ENCODE measurements at regions not wholly inside any gene's neighbourhood (a gene's known extent, or its start where the extent isn't known, plus 50 kb on each side); places are given as distances from the start of the nearest gene placed in this dataset.
"Not testable (repeated sequence)": the region's sequence is repeated elsewhere in the genome, so short reads cannot be mapped to it uniquely, and the experiment has no call there.

GRCh38 chrX:39245024-39245423, 443.8 kb downstream of the MID1IP1 start:
- DNase-seq: no peak

- no peak for DNase-seq
These were observed 446.3 kb downstream of the MID1IP1 start for GRCh38 chrX:39247536-39247935.

DNA sequence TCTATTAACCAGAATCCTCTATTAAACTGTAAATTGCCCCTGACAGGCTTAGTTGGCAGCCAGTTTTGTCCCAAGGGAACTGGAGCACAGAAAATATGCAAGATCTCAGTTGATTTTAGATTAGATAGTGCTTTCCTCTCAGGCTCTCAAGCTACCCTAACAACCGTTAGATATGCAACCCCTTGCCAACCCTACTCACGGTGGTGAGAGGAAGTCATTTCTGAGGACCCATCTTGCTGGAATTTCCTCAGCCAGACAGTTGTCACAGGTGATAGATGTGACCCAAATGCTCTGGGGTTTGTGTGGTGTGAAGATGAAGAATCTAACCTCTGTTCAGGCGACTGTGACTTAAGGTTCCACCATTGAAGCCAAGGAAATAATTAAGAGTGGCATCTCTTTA, 447.1 kb downstream of the MID1IP1 start:
- DNase-seq: no peak

- DNase-seq: no peak
These were observed 448.7 kb downstream of the MID1IP1 start for GRCh38 chrX:39249999-39250398.

GRCh38 chrX:39251995-39252394, 450.7 kb downstream of the MID1IP1 start:
- no peak for DNase-seq

DNA sequence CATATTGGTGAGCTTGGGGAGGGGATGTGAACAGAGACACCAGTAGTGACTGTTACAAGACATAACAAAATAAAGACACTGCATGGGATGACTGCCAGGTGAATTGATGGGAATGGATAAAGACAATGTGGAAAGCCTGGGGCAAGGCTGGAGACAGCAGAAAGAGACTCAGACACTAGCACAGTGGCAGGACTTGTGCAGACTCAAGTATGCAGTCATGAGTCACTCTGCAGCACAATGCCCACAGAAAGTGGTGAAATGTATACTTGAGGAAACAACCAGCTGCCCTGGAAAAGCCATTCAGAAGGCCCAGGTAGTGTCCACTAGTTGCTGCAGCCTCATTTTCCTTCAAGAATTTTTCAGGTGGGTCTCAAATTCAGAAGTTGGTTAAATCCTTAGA, 452.3 kb downstream of the MID1IP1 start:
- DNase-seq: no peak

DNA sequence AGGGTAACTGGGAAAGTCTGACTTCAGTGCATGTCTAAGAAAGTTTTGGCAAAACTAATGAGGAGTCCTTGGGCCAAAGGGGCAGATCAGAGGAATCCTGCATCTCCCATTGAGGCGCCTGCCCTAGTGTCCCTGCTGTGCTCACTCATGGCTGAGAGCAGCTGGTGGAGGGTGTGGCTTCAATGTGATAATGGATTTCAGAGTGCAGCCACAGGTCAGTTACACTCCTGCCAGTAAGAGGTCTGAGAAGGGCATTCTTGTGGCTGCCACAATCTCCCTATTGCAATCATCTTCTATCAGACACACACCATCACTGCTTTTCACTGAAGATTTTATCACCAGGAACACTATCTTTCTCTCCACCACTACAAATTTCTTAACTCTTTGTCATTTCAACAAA, 457.1 kb downstream of the MID1IP1 start:
- DNase-seq: no peak

DNA sequence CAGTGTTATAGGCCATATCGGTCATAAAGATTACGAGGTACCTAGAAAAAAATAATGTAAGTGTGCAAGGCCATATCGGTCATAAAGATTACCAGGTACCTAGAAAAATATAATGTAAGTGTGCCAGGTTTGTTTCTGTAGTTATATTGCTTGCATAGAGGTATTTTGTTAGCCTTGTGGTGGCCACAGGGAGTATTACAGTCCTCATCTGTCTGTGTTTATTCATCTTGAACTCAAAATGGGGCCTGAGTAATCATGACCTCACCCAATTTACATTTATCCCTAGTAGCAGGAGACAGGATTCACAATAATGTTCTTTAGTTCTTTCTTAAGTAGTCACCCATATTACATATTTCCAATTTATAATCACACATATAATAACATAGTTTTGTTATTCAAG, 459.7 kb downstream of the MID1IP1 start:
- DNase-seq: no peak

- DNase-seq: no peak
These were observed 460.3 kb downstream of the MID1IP1 start for GRCh38 chrX:39261446-39262147.

DNA sequence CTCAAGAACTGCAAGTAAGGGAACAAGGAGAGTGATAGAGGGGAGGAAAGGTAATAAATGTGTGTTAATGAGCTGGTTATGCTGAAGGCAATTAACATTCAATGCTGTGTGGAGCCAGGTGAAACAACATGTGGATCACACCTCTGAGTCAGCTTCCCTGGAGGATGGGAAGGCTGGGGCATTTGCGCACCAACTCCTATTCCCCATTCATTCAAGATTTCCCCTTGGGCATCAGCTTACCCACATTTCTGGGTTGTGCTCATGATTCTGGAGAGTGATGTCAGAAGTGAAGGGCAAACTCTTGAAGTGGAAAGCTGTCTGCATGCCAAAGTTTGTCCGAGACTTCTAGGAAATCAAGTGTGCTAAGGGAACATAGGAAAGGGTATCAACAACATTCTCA, 461.4 kb downstream of the MID1IP1 start:
- no peak for DNase-seq

DNA sequence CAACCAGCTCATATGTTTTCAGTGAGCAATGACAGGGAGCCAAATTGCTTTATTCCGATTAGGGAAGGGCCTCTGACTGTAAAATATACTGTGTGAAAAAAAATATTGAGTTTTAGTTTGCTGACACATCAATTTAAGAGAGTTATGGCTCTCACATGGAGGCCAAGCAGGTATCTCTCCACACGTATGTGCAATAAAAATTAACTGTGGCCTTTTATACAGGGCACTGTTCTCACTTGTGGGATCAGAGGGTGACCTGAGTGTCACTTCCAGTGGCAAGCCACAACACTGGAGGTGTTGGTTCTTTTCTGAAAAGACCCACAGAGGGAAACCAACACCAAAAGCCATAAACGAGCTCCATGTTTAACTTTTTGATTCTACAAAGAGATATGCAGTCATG, 462.8 kb downstream of the MID1IP1 start:
- no peak for DNase-seq

DNA sequence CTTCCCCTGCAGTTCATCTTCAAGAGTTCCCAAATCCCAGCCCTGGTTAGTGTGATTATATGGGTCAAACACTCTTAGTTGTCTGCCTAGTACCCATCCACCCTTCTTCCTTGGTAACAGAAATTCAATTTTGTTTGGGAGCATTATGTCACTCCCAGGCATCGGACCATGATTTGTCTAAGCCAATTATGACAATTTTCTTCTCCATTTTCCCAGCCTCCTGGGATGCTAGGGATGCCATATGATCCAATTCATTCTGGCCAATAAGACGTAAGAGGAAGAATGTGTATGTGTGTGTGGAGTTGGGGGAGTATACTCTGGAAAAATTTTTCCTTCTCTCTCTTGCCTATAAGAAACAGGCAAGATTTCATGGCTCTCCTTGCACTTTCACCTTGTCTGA, 465.9 kb downstream of the MID1IP1 start:
- DNase-seq: no peak

DNA sequence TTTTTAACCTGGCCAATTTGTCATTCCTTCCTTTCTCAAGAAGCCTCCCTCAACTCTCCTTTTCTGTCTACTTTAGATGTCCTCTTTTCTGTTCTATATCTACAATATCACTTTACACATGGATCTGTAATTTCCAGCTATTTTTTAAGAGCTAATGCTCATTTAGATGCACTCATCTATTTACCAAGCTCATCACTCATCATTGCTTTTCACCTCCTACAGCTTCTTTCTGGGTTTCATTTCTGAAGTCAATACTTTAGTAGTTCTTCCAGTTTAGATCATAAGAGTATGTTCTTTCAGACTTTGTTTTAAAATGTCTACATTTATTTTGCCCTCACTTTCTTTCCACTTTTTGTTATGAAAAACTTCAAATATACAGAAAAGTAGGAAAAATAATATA, 466.9 kb downstream of the MID1IP1 start:
- no peak for DNase-seq

GRCh38 chrX:39275500-39276068, 474.3 kb downstream of the MID1IP1 start:
- no peak for DNase-seq

DNA sequence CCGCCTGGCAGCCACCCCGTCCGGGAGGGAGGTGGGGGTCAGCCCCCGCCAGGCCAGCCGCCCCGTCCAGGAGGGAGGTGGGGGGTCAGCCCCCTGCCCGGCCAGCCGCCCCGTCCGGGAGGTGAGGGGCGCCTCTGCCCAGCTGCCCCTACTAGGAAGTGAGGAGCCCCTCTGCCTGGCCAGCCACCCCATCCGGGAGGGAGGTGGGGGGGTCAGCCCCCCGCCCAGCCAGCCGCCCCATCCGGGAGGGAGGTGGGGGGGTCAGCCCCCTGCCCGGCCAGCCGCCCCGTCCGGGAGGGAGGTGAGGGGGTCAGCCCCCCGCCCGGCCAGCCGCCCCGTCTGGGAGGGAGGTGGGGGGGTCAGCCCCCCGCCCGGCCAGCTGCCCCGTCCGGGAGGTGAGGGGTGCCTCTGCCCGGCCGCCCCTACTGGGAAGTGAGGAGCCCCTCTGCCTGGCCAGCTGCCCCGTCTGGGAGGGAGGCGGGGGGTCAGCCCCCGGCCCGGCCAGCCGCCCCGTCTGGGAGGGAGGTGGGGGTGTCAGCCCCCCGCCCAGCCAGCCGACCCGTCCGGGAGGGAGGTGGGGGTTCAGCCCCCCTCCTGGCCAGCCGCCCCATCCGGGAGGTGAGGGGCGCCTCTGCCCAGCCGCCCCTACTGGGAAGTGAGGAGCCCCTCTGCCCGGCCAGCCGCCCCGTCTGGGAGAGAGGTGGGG, 476.6 kb downstream of the MID1IP1 start:
- not testable (repeated sequence) for DNase-seq

DNA sequence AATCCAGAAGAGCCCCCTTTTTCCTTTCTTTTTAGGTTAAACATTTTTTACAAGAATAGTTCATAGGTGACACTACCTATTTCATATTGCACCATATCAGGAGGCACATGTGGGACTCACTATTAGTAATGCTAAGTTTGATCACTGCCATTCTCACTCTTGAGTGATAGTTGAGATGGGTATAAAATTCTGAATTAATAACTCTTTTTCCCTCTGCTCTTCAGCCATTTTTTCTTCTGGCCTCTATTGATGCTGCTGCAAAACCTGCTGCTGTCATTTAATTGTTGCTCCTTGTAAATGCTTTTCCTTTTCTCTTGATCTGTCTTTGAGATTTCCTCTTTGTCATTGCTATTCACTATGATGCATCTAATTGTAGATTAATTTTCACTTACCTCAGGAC, 482.0 kb downstream of the MID1IP1 start:
- no peak for DNase-seq

DNA sequence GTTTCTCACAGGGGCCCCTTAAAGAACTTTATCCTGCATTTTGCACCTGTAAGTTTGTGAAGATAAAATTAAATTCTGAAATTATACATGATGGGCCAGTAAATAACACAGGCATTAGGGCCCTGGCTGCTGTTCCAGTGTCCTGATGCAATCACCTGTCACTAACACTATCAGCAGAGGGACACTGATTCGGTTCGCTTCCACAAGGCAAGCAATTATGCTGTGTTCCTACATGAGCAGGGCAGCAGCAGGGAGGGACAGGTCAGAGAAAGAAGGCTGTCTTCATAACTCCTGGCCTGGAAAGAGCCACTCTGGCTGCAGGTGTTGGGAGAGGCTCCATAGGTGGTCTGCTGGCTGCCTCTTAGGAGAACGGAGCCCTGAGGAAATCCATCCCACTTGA, 487.3 kb downstream of the MID1IP1 start:
- no peak for DNase-seq

GRCh38 chrX:39289827-39290226, 488.6 kb downstream of the MID1IP1 start:
- no peak for DNase-seq

- DNase-seq: no peak
These were observed 491.9 kb downstream of the MID1IP1 start for GRCh38 chrX:39293203-39293602.

GRCh38 chrX:39296472-39296871, 495.2 kb downstream of the MID1IP1 start:
- no peak for DNase-seq

DNA sequence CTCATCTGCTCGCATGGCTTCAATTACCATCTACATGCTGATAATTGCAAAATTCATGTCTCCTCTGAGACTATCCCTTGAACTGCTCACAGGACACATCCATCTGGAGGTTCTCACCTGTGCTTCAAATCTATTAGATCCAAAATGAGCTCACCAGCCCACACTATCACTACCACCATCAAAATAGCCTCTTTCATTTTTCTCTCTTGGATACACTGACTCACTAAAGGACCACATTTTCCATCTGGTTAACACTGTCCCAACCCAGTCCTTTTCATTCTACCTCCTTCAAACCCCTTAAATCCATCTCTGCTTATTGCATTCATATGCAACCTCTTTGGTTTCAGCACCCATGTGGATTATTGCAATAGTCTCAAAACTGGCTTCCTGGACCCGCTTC, 497.6 kb downstream of the MID1IP1 start:
- DNase-seq: no peak

- DNase-seq: no peak
These were observed 498.4 kb downstream of the MID1IP1 start for GRCh38 chrX:39299615-39300014.

DNA sequence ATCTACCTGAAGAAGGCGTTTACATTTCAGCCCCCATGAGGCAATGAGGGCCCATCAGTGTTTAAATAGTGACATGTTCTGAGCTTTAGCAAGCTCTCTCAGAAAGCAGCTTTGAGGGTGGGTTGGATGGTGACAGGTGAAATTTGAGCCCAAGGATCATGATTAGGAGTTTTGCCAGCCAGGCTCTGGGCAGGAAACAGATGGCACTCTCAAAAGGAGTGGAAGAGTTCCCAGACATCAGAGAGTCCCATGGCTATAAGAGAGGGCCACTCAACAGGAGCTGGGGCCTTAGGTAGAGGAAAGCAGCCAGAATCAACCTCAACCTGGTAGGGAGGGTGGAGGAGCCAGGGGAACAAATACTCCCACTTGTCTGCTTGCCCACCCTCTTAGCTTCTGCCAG, 499.8 kb downstream of the MID1IP1 start:
- no peak for DNase-seq

GRCh38 chrX:39302838-39303237, 501.6 kb downstream of the MID1IP1 start:
- no peak for DNase-seq
